Stimulated activated CD8-positive, alpha-beta memory T cell treated with anti-CD3 and anti-CD28 coated beads, Interleukin-4, amount 100 ng/mL, for 1 hour (primary cell): ENCODE measurements at regions not wholly inside any gene's neighbourhood (a gene's known extent, or its start where the extent isn't known, plus 50 kb on each side); places are given as distances from the start of the nearest gene placed in this dataset.

Experiments
- DNase-seq, 2 donors: peaks; one replicate each; pipeline ENCODE4 v3.0.0-alpha.2; 2020; ENCODE audit warnings: low read depth in 2 of 2, low spot score in 1 of 2

DNA sequence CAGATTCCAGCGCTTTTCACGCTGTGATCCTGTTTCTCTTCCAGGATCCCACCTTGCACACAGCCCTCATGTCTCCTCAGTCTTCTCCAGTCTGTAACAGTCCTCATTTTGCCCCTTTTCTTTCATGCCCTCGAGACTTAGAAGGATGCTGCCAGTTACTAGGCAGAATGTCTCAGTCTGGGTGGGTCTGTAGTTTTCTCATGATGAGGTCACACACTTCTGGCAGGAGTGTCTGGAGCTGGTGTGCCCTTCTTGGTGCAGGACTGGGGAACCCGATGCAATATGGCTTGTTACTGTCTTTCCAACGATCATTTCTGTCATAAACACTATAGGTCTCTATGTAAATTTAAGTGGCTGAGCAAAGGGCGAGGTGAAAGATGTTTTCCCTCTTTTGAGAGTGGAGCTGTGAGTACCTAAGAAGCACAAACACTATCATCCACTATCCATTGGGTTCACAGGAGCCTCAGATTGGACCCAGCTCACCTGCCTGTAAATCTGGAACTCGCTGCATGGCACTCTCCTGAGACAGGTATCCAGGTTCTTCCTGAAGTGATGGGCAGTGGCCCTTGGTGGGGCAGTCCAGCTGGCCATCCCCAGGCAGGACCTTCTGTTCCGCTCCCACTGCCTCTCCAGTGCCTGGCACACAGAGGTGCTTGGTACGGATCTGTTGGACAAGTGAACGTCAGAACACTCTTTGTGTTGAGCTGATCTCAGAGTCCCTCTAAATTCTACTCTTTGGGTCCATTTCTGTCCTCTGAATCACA is 64.3 kb upstream of the ZNF32 start:
- DNase-seq = no peak

- no peak for DNase-seq
Observed at GRCh38 chr10:43710772-43711471, 62.2 kb upstream of the ZNF32 start.

GRCh38 chr10:43708262-43708661 is 59.6 kb upstream of the ZNF32 start:
- DNase-seq = no peak

DNA sequence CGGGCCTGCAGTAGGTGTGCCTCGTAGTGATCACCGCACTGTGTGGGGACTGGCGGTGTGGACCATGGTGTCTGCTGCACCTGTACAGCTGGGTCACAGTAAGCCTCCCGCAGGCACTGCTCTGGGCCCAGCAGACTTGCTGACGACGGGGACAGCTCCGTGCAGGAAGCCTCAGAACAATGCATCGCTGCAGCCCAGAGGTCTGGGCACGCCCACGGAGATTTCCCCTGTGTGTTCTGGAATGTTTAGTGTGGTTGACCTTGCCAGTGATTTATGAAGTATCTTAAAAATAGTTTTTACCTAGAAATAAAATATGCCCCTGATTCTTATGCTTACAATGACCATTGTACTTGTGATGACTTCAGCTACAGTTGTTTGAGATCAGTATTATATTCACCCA is 59.1 kb upstream of the ZNF32 start:
- no peak for DNase-seq

DNA sequence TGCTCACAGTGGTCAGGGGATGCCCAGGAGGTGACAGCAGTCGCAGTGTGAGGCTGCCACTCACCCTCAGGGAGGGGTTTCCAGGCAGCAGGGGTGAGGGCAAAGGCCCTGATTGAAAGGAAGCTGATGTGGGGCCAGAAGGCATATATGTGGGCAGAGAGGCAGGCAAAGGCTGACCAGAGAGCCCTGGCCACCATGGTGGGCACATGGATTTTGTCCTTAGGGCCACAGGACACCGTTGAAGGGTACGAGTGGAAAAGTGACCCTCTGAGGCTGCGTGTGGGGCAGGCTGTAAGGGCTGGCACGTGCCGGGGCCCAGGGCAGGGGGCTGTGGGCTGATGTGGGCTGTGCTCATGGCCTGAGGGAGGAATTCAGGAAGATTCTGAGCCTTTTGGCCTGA is 57.5 kb upstream of the ZNF32 start:
- DNase-seq = no peak

- no peak for DNase-seq
Observed at GRCh38 chr10:43703286-43703685, 54.6 kb upstream of the ZNF32 start.

- no peak for DNase-seq
Observed at GRCh38 chr10:43702936-43703281, 54.2 kb upstream of the ZNF32 start.

DNA sequence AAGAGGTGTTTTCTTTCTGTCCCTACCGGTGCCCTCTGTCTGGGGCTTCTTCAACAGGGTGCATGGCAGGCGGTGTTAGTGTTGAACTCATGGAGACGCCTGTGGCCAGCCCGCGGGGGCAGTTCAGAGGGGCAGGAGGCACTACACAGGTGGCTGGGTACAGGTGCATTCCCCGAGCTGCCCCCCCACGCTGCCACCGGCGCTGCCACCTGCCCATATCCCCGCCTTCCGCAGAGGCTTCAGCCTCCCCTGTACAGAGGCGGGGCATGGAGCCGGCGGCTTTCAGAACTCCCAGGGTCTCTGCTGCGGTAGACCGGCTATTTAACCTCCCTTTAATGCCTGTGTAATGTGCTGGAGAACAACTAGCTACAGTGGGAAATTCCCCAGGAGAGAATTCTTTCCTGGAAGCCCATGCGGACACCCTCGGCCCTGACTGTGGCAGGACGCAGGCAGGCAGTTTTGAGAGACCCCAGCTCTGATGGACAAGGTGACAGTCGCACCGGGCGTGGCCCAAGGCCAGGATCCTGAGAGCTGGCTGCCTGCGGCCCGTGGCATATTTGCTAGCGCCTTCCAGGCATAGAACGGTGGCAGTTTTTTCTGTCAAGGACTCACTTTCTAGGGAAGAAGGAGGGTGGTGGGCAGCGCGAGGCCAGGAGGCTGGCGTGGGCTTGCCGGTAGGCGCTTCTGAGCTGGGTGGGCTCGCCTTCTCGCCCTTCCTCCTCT is 53.7 kb upstream of the ZNF32 start:
- DNase-seq = no peak

- no peak for DNase-seq
Observed at GRCh38 chr10:43701295-43701694, 52.6 kb upstream of the ZNF32 start.

- DNase-seq = no peak
Observed at GRCh38 chr10:43700306-43700705, 51.6 kb upstream of the ZNF32 start.

GRCh38 chr10:43699516-43699915 is 50.8 kb upstream of the ZNF32 start:
- DNase-seq = no peak
